GM19240 (cell line): ENCODE measurements at regions not wholly inside any gene's neighbourhood (a gene's known extent, or its start where the extent isn't known, plus 50 kb on each side); places are given as distances from the start of the nearest gene placed in this dataset.
"Not testable (repeated sequence)": the region's sequence is repeated elsewhere in the genome, so short reads cannot be mapped to it uniquely, and the experiment has no call there.

Experiments used
- DNase-seq: peaks from one replicate; pipeline ENCODE4 v3.0.0; 2011; ENCODE audit warnings: low spot score; ENCODE audit not compliant: insufficient read length

DNA sequence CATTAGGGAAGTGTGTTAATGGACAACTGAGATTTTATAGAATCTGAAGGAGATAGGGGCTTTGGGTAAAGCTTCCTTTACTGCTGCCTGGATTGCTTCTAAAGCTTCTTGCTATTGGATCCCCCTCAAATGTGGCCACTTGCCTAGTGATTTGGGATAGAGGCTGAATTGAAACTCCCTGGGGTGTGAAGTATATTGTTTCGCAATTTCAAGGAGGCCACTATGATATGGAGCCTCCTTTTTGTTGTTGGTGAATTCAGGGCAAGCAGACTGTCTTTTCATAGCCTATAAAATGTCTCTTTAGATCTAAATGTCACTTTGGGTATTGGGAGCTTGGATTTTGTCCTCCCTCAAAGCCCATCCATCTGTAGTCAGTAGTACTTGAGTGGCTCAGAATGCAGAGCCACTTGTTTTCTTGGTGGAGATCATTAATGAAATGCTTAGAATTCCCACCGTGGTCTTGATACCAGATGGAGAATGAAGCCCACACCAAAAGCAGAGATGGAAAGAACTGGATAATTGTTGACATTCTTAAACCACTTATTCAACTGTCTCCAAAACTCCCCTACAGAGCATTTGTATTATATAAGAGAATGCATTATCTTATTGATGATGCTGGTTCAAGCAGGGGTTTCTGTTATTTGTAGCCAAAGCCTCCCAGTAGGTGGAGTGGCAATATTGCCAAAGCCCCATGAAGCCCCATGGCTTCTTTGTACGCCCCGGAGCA lies 144.3 kb upstream of the KCNE2 start:
- DNase-seq: no peak

DNA sequence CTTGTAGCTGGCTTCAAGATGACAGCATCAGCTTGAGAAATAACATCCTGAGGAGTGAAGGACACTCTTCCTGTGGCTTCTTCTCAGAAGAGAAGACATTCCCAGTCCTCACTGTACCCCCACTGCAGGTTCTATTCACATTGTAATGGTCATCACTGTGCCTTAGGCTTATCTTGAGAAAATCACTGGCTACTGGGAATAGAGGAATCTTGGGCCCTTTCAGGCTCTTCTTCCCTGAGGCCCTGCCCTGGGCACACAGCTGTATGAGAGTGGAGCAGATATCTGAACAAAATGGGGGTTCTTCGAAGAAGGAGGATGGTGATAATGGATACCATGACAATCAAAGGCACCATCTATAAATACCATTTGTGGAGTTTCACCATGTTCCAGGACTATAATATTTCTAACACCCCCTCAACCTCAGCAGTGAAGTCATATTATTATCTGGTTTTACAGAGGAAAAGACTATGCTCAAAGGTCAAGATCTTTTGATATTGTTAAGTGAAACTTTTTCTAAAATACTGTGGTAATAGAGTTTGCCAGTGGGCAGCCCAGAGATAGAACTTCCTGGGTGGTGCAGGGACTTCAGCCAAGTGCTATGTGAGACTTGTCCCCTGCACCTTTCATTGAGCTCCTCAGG lies 143.1 kb upstream of the KCNE2 start:
- no peak for DNase-seq

DNA sequence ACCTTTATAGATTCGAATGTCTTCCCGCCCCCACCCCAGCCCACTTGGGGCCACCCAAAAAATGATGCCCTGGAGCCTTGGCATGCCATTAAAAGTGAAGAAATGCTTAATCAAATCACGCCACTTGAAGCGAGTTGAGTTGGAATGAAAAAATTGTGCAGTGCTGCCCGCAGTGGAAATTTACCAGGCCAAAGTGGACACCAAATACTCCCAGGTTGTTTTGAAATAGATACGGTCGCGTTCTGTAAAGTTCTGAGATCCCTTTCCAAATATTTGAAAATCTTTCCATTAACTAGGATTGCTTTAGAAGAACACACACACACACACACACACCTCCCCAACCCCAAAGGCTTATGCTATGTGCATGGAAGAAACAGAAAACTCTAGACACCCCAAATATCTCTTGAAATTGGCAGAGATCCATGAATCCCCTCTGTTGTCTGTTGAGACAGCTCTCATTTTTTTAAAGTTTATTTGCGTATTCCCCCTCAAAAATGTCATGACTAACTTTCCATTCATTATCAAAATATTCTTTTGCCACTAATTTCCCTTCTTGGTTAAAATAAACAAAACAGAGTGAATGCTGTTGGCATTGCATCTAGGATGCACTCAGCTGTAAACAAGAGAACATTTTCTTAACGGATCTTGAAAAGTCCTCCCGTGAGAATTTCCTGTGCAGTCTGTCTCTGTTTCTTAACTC lies 142.3 kb upstream of the KCNE2 start:
- no peak for DNase-seq

DNA sequence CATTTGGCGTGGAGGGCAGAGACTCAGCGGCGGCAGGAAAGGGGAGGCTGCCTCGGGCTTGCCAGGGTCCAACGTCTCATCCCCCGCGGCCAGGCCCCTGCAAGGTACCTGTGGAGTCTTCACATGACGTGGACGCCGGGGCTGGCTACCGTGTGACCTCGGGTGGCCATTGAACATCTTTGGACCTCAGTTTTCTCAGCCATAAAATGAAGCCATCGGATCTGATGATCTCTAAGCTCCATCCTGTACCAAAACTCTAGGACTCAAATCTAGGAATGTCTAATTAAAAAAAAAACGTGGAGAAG lies 141.8 kb upstream of the KCNE2 start:
- DNase-seq: no peak

DNA sequence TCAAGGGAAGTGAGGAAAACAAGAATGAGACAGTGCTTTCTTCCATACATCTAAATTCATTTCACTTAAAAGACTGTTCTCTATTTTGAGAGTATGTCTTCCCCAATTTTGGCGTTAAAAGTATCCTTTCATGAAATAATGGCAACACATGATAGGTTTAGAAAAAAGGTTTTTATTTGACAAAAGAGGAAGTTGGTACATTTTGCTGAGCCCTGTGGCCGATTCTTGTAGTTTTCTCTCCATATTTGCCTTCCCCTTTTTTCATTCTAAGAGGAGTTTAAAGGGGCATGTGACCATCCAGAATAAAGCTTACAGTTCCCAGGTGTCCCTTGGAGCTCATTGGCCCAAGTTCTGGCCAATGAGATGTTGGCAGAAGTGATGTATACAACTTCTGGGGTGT lies 140.4 kb upstream of the KCNE2 start:
- no peak for DNase-seq

DNA sequence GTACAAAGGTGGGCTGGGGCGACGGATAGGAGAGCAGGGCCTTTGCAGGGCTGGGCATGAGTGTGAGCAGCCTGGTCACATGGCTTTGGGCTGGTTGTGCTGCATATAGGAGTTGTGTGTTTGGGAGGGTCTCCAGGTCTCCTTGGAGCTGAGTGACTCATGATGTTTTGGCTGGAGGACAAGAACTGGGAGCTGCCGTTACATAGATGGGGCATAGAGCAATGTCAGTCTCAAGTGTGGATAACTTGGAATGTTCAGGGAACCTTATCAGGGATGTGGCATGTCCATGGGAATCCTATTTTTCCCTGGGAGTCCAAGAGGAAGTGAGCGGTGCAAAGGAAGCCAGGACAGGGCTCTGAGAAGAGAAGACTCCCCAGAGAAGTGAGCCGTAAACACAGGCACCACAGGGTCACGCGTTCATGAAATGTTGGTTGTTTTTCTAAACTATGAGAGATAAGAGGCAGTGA lies 136.4 kb upstream of the KCNE2 start:
- DNase-seq: no peak

DNA sequence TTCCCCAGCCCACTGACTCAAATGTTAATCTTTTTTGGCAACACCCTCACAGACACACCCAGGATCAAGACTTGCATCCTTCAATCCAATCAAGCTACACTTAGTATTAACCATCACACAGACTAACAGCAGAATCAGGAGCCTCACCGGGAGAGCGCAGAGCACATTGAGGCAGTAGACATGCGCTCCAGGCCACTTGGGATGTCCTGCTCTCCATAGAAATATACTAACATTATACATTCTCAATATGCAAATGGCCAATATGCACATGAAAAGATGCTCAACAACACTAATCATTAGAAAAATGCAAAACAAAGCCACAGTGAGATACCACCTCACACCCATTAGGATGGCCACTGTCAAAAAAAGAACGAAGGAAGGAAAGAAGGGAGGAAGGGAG lies 135.0 kb upstream of the KCNE2 start:
- no peak for DNase-seq

DNA sequence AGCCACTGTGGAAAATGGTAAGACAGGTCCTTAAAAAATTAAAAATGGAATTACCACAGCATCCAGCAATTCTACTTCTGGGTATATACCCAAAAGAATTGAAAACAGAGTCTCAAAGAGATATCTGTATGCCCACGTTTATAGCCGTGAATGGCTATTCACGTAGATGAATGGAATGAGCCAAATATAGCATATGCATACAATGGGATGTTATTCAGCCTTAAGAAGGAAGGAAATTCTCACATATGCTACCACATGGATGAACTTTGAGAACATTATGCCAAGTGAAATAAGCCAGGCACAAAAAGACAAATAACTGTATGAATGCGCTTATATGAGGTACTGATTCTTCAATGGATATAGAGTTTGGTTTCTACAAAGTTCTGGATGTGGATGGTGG lies 134.5 kb upstream of the KCNE2 start:
- DNase-seq: no peak

DNA sequence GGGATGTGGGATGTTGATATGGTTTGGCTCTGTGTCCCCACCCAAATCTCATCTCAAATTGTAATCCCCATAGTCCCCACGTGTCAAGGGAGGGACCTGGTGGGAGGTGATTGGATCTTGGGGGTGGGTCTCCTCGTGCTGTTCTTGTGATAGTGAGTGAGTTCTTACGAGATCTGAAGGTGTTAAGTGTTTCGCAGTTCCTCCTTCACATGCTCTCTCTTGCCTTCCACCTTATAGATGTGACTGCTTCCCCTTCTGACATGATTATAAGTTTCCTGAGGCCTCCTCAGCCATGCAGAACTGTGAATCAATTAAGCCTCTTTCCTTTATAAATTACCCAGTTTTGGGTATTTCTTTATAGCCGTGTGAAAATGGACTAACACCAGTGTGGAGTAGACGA lies 130.1 kb upstream of the KCNE2 start:
- DNase-seq: not testable (repeated sequence)

DNA sequence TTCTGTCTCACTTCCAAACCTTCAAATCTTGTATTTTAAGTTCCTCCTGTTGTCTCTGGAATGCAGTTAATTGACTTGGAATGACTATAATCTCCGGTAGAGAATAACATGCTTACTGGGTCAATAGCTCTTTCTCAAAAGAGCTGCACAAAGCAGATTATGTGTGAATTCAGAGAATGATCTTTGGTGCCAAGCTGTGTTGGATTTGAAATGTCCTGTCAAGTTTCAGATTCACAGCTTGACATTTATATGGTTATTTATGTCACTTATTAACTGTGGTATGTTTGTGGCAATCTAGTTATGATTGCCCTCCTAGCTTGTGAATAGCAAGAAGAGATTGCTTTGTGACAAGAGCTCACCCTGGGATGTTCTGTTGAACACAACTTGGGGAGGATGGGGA lies 128.3 kb upstream of the KCNE2 start:
- no peak for DNase-seq

DNA sequence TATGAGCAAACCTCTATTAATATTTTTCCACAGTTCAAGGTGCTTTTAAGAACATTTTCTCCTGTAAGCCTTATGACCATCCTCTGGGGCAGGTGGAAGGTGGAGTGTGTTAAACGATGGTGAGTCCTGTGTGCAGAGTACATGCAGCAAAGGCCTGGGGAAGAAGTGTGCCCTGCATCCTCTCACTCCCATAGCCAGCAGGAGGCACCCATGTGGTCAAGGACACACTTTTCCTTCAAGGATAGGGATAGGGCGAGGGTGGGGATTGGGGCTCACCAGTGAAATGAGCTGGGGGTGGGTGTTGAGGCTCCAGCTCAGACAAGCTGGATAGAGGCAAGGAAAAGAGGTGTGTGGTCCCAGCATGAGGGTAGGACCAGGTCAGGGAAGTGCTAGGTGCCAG lies 120.8 kb upstream of the KCNE2 start:
- DNase-seq: no peak

DNA sequence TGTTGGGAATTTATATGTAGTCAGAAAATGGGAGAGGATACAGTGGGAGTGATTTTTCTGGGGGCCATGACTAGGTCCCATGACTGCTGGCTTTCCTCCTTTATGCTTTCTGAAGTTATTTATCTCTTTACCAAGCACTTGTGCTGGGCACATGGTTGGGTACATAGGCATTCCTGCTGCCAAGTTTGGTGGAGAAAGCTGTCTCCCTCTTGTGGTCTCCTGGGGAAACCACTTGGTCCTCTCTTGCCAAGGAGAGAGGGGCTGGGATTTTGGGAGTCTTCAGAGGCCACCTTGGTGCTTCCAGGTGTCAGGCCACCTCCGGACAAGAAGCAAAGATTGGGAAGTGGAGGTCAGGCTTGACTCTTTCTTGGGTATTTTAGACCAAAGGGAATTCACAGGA lies 120.2 kb upstream of the KCNE2 start:
- no peak for DNase-seq

DNA sequence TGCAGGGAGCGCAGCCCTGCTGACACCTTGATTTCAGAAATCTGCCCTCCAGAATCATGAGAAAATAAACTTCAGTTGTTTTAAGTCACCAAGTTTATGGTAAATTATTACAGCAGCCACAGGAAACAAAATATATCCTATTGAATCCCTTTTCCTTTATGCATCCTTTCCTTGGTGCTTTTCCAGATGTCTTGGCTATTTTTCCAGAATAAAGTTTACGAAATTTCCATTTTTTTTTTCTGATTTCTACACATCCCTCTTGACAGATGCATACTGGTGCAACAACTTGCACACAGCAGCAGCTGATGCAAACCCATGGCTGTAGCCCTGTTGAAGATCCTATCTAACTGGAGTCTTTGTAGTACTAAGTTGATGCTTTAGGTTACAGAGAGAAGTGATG lies 111.1 kb upstream of the KCNE2 start:
- DNase-seq: no peak

DNA sequence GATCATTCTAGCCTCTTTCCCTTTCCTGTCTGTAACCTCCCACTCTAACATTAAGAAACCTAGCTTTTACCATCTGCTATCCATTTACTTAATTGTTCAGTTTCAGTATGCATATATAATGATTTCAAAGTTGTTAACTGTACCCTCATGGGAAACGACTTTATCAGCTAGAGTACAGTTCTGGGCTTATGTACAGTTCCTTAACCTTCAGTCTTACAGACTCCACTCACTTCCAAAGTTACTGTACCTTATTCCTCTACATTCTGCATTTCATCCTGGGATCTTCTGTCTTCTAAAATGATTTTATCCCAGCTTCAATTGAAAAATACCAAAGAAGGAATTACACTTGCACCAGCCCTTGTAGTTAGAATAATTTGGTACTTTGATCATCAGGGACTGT lies 108.7 kb upstream of the KCNE2 start:
- no peak for DNase-seq

DNA sequence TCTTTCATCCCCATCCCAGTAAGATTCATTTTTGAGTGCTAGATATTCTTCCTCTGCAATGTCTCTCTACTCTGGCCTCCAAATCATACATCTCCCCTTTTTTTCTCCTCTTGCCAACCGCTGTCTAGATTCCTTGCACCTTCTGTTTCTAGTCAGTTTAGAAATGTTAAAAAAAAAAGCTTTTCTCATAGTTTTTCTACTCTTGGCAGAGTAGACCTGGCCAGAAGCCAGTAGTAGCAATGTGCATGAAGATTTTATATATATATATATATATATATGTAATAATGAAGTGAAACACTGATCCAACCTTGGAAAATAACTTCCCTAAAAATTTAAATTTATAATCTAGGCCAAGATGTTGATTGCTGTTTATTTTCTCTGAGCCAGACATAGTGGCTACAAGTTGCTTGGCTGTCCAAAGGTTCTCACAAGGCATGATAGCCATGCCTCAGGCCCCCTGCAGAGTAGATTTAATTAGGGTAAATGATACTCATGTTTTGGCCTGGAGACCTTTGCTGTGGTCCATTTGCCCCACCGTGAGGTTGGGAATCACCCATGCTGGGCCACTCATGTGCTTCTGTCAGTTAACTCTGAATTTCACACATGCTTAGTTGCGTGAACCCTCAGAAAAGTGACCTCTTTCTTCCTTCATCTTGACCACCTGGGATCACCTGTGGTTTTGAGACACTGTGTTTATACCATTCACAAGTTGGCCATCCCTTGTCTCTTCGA lies 103.4 kb upstream of the KCNE2 start:
- no peak for DNase-seq

DNA sequence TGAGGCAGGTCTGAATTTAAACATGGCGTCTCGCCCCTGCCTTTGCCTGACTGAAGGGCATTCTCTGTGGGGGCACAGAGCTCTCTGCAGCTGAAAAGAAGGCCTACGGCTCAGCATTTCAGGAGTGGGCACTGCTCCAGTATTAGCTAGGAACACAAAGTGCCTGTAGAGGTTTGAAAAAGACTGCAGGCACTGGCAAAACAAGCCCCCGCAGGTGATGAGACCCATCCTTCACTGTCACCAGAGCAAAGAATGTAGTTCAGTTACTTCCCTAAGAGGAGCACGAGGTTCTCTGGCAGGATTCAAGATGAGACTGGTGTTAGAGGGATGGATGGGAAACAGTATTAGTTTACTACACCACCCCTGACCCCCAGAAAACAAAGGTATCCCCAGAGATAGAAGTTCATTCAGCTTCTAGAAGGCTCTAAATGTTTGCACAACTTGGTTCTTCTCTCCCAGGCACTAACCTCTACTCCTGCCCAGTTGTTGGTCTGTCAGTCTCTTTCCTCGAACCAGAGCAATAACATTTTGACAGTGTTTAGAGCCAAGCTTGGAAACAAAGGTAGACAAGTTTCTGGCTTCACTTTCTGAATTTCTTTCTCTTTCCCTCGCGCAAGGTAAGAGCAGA lies 101.9 kb upstream of the KCNE2 start:
- no peak for DNase-seq

DNA sequence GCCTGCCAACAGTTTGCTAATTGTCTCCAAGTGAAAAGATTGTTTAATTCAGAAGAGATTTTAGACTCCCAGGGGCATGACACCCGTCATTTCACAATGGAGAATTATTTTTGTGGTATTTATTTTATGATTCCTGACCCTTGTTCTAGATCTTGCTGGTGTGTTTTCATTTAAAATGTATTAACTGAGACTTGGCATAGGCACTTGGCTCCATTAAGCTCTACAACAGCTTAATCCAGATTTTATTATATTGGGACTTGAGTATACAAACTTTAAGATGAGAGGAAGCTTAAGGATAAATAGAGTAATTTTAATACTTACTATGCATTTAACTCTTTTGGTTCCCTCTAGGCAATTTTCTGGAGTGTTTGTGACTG lies 101.3 kb upstream of the KCNE2 start:
- DNase-seq: no peak

DNA sequence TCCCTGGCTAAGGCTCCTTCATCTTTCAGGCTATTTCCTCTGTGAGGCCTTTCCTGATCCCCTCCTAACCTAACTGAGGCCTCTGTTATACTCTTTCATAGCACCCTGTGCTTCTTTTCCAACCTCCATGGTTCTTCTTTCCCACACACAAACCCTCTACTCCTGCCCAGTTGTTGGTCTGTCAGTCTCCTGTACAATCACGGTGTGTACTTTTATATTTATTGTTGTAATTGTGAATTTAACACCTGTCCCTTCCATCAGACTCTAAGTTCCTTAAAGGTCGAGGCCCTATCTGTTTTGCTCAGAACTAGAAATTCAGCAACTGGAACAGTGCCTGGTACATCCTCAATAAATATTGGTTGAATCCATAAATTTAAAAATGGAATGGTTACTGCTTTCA lies 100.2 kb upstream of the KCNE2 start:
- no peak for DNase-seq

DNA sequence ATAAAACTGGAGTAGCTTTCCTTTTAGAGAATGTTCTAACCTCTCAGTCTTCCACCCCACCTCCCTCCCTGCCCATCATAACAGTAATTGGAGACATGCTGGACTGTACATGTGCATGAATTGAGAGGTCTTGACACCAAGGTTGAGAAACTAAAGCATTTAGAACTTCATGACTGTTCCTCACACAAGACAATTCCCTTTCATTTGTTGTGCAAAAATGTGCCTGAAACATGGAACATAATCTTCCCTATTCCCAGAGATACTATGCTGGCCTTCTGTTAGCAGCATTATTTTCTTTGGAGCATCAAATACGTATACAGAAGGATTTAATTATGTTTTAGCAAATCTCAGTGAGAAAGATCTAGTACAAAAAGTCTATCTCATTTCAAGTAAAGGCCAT lies 97.5 kb upstream of the KCNE2 start:
- DNase-seq: no peak

DNA sequence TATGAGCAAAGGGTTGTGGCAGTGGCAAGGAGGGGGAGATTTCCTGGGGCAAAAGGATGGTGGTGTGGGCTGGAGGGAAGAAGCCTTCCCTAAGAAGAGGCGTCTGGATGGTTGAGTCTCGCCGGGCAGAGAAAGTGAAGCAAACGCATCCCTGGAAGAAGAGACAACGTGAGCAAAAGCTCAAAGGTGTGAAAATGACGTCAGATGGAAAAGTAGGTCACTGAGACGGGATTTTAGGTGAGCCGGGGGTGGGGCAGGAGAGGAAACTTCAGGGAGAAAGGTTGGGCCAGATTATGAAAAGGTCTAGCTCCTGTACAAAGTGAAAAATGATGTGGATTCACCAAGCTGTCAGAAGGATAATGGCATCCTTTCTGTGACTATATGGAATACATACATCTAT lies 95.3 kb upstream of the KCNE2 start:
- no peak for DNase-seq

DNA sequence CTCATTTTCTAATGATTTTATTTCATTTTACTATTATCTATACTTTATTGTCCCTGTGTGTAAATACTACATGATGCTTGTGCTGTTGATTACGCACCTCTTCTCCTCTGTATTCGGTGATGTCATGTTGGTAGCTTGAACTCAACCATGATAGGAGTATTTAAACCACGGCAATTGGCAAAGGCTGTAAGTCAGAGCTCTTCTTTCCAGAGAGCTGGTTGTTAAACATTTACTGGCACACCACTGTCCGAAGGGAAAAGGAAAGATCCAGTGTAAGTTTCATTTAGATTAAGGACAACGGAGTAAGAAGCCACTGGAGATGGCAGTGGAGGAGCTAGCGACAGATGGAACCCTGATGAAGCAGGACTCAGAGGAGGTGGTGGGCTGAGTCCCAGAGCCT lies 93.4 kb upstream of the KCNE2 start:
- no peak for DNase-seq
